ENCODE measurements at regions not wholly inside any gene's neighbourhood (a gene's known extent, or its start where the extent isn't known, plus 50 kb on each side); places are given as distances from the start of the nearest gene placed in this dataset.
A peak's percentile ranks its signal among the peaks of the same experiment; 100 is the strongest.

DNA sequence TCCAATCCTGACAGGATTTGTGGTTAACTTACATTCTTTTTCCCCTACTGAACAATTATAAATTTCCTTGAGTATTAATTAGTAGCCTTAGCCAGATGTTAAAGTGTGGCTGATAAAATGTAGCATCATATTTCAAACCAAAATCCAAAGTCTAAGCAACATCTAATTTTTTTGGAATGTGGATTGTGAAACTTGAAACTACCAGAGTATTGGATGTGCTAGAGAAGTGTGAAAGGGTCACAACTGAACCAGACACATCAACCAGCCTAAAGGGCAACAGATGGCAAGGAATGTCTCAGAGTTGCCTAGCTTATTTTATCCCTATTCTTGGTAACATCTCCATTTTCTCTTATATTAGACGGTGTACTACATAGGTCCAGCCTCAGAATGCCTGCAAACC lies 153.1 kb upstream of the DCN start:
- DNase-seq (ENCODE audit: low read depth) = peak; percentile 36
- TF ChIP-seq, protein P1, sequence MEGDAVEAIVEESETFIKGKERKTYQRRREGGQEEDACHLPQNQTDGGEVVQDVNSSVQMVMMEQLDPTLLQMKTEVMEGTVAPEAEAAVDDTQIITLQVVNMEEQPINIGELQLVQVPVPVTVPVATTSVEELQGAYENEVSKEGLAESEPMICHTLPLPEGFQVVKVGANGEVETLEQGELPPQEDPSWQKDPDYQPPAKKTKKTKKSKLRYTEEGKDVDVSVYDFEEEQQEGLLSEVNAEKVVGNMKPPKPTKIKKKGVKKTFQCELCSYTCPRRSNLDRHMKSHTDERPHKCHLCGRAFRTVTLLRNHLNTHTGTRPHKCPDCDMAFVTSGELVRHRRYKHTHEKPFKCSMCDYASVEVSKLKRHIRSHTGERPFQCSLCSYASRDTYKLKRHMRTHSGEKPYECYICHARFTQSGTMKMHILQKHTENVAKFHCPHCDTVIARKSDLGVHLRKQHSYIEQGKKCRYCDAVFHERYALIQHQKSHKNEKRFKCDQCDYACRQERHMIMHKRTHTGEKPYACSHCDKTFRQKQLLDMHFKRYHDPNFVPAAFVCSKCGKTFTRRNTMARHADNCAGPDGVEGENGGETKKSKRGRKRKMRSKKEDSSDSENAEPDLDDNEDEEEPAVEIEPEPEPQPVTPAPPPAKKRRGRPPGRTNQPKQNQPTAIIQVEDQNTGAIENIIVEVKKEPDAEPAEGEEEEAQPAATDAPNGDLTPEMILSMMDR (conservative IDR thresholded peaks at IDR 0.05; ENCODE audit: low read depth, low read length) = no peak
- no peak overlapping the region for H3K4me3 ChIP-seq (ENCODE audit: low read depth, low read length)

GRCh38 chr12:91333966-91334365 lies 151.3 kb upstream of the DCN start:
- TF ChIP-seq, protein P1 (conservative IDR thresholded peaks at IDR 0.05; ENCODE audit: low read depth, low read length) = no peak
- no peak for DNase-seq (ENCODE audit: low read depth)

GRCh38 chr12:91332302-91332701 lies 149.7 kb upstream of the DCN start:
- peak; percentile 60 for DNase-seq (ENCODE audit: low read depth)
- TF ChIP-seq, protein P1 (conservative IDR thresholded peaks at IDR 0.05; ENCODE audit: low read depth, low read length) = peak; percentile 27
- no peak overlapping the region for H3K4me3 ChIP-seq (ENCODE audit: low read depth, low read length)

More at GRCh38 chr12:91333966-91334365, 151.3 kb upstream of the DCN start:
- H3K4me3 ChIP-seq (ENCODE audit: low read depth, low read length) = no peak overlapping the region

DNA sequence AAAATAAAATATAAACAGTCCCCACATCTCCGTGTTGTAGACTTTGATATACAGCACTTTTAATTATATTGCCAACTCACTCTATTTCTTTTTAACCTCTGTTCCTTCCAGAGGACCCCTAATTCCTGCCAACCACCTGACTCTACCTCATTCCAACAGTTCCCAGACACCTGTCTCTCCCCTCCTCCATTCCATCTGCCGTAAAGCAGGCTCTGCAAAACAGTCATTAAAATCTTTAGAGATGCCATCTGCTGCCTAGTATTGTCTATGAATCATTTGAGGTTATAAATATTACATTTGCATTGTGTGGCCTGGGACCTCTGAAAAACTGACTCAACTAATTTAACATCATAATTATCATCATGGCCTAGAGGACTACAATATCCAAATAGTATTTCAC lies 148.8 kb upstream of the DCN start:
- TF ChIP-seq, protein P1 (conservative IDR thresholded peaks at IDR 0.05; ENCODE audit: low read depth, low read length) = no peak
- H3K4me3 ChIP-seq (ENCODE audit: low read depth, low read length) = no peak overlapping the region
- DNase-seq (ENCODE audit: low read depth) = no peak

DNA sequence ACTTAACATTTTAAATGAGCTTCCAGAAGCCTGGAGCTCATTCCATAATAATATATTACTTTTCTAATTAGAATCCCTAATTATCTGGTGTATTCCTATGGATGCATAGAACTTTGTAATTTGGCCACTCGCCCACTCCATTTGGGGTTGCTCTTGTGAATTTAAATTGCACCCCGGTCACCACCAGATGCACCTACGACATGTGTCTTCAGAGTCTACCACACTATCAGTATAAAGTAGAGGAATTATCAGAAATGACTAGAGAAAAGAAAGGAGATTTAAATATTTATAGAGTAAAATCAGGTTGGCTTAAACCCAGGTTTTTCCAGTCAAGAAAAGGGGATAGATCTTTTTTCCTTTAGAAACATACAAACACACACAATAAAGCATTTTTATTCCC lies 145.8 kb upstream of the DCN start:
- DNase-seq (ENCODE audit: low read depth) = no peak
- no peak overlapping the region for H3K4me3 ChIP-seq (ENCODE audit: low read depth, low read length)
- TF ChIP-seq, protein P1 (conservative IDR thresholded peaks at IDR 0.05; ENCODE audit: low read depth, low read length) = no peak

- no peak overlapping the region for H3K4me3 ChIP-seq (ENCODE audit: low read depth, low read length)
- DNase-seq (ENCODE audit: low read depth) = no peak
- TF ChIP-seq, protein P1 (conservative IDR thresholded peaks at IDR 0.05; ENCODE audit: low read depth, low read length) = no peak
Measured at GRCh38 chr12:91327889-91328288, 145.3 kb upstream of the DCN start.

DNA sequence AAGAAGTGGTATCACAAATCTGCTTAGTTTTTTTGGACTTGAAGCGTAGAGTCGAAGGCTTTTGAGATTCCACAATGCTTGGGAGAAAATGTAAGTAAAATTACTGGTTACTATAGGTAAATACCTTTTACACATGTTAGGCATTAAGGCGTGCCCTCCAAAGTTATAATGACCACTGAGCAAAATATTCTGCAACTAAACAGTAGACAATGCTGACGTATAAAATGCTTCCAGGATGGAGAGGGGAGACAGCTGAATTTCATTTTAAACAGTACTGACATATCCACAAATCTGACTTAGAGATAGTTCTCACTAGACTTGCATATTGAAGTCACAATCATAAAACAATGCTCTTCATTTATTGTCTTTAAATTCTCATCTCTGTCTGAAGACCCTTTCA lies 144.5 kb upstream of the DCN start:
- no peak overlapping the region for H3K4me3 ChIP-seq (ENCODE audit: low read depth, low read length)

More for the DNA sequence above, 144.5 kb upstream of the DCN start:
- TF ChIP-seq, protein P1 (conservative IDR thresholded peaks at IDR 0.05; ENCODE audit: low read depth, low read length) = no peak
- DNase-seq (ENCODE audit: low read depth) = no peak

Data from choroid plexus epithelial cell (primary cell).